ENCODE measurements at regions not wholly inside any gene's neighbourhood (a gene's known extent, or its start where the extent isn't known, plus 50 kb on each side); places are given as distances from the start of the nearest gene placed in this dataset.

- DNase-seq (ENCODE audit: low spot score): no peak
These were observed 726.9 kb downstream of the PDHA2 start for GRCh38 chr4:96566755-96567154.

GRCh38 chr4:96585304-96585703, 745.4 kb downstream of the PDHA2 start:
- no peak for DNase-seq (ENCODE audit: low spot score)

GRCh38 chr4:96593422-96593821, 753.5 kb downstream of the PDHA2 start:
- peak; percentile 35 for DNase-seq (ENCODE audit: low spot score)

GRCh38 chr4:96598465-96598864, 758.6 kb downstream of the PDHA2 start:
- DNase-seq (ENCODE audit: low spot score): no peak

- no peak for DNase-seq (ENCODE audit: low spot score)
These were observed 759.9 kb downstream of the PDHA2 start for GRCh38 chr4:96599752-96600151.

GRCh38 chr4:96602661-96603060, 762.8 kb downstream of the PDHA2 start:
- no peak for DNase-seq (ENCODE audit: low spot score)

GRCh38 chr4:96603641-96604040, 763.7 kb downstream of the PDHA2 start:
- peak; percentile 56 for DNase-seq (ENCODE audit: low spot score)

GRCh38 chr4:96606451-96606850, 766.6 kb downstream of the PDHA2 start:
- no peak for DNase-seq (ENCODE audit: low spot score)

- DNase-seq (ENCODE audit: low spot score): no peak
These were observed 786.1 kb downstream of the PDHA2 start for GRCh38 chr4:96626023-96626422.

GRCh38 chr4:96630839-96631238, 790.9 kb downstream of the PDHA2 start:
- peak; percentile 1 for DNase-seq (ENCODE audit: low spot score)

GRCh38 chr4:96637971-96638412, 798.1 kb downstream of the PDHA2 start:
- DNase-seq (ENCODE audit: low spot score): no peak

GRCh38 chr4:96639932-96640331, 800.0 kb downstream of the PDHA2 start:
- no peak for DNase-seq (ENCODE audit: low spot score)

GRCh38 chr4:96642490-96642889, 802.6 kb downstream of the PDHA2 start:
- DNase-seq (ENCODE audit: low spot score): no peak

GRCh38 chr4:96646146-96646545, 806.3 kb downstream of the PDHA2 start:
- DNase-seq (ENCODE audit: low spot score): no peak

GRCh38 chr4:96649536-96649935, 809.6 kb downstream of the PDHA2 start:
- DNase-seq (ENCODE audit: low spot score): no peak

GRCh38 chr4:96652158-96652557, 812.3 kb downstream of the PDHA2 start:
- DNase-seq (ENCODE audit: low spot score): no peak

GRCh38 chr4:96652821-96653220, 812.9 kb downstream of the PDHA2 start:
- DNase-seq (ENCODE audit: low spot score): no peak

GRCh38 chr4:96654045-96654444, 814.2 kb downstream of the PDHA2 start:
- no peak for DNase-seq (ENCODE audit: low spot score)

- DNase-seq (ENCODE audit: low spot score): no peak
These were observed 830.5 kb downstream of the PDHA2 start for GRCh38 chr4:96670381-96670780.

- DNase-seq (ENCODE audit: low spot score): no peak
These were observed 835.5 kb downstream of the PDHA2 start for GRCh38 chr4:96675416-96675815.

GRCh38 chr4:96675896-96676295, 836.0 kb downstream of the PDHA2 start:
- DNase-seq (ENCODE audit: low spot score): no peak

GRCh38 chr4:96676754-96677435, 837.0 kb downstream of the PDHA2 start:
- no peak for DNase-seq (ENCODE audit: low spot score)

- DNase-seq (ENCODE audit: low spot score): no peak
These were observed 837.6 kb downstream of the PDHA2 start for GRCh38 chr4:96677499-96677898.

GRCh38 chr4:96681218-96681617, 841.3 kb downstream of the PDHA2 start:
- no peak for DNase-seq (ENCODE audit: low spot score)
